H1 (cell line): ENCODE measurements at regions not wholly inside any gene's neighbourhood (a gene's known extent, or its start where the extent isn't known, plus 50 kb on each side); places are given as distances from the start of the nearest gene placed in this dataset.

Experiments used
- CTCF ChIA-PET: fragments of 300-600 bp; sonication (Branson Sonifier 250); formaldehyde crosslinking; loops from one replicate; lab custom pipeline; 2021; ENCODE audit not compliant: partially characterized antibody; lab: Charles Lee
- POLR2A ChIA-PET: fragments of 300-600 bp; sonication (Branson Sonifier 250); formaldehyde crosslinking; loops from one replicate; lab custom pipeline; 2021; ENCODE audit warnings: inconsistent platforms; ENCODE audit not compliant: partially characterized antibody; lab: Charles Lee
- DNase-seq, 2 experiments: peaks; one replicate each; pipeline versions ENCODE4 v3.0.0 to v3.0.0-alpha.2; 2010 to 2022; ENCODE audit warnings: low spot score in 2 of 2, low read depth in 1 of 2, mixed read lengths in 1 of 2
- FAIRE-seq: peaks from 2 replicates; lab custom pipeline; 2011; peaks lifted over from hg19 to GRCh38; lab: Jason Lieb, UNC
- H2AFZ ChIP-seq: 2 replicates; pipeline ENCODE4 v1.8.1; 2012; ENCODE audit warnings: low read length, inconsistent platforms
- H2AK5ac ChIP-seq: 2 replicates; pipeline ENCODE4 v1.6.1; 2013; ENCODE audit warnings: low read depth, low read length
- H2BK120ac ChIP-seq: replicated peaks from 2 replicates; pipeline ENCODE3; 2013; ENCODE audit warnings: low read depth, low read length, inconsistent platforms
- H2BK12ac ChIP-seq: 2 replicates; pipeline ENCODE4 v1.6.1; 2013; ENCODE audit warnings: low read depth, low read length
- H2BK15ac ChIP-seq: 2 replicates; pipeline ENCODE4 v1.6.1; 2013; ENCODE audit warnings: low read length
- H2BK20ac ChIP-seq: 2 replicates; pipeline ENCODE4 v1.6.1; 2013; ENCODE audit warnings: low read length
- H2BK5ac ChIP-seq: 2 replicates; pipeline ENCODE4 v1.6.1; 2013; ENCODE audit warnings: low read depth, low read length
- H3K14ac ChIP-seq: 2 replicates; pipeline ENCODE4 v1.6.1; 2013; ENCODE audit warnings: inconsistent platforms; ENCODE audit not compliant: insufficient read length
- H3K18ac ChIP-seq: 2 replicates; pipeline ENCODE4 v1.6.1; 2013; ENCODE audit warnings: low read length; ENCODE audit errors: extremely low read depth
- H3K23ac ChIP-seq: 2 replicates; pipeline ENCODE4 v1.6.1; 2013; ENCODE audit warnings: inconsistent platforms; ENCODE audit not compliant: insufficient read length
- H3K23me2 ChIP-seq: 2 replicates; pipeline ENCODE4 v1.6.1; 2013; ENCODE audit warnings: low read depth, low read length
- H3K27ac ChIP-seq: 2 replicates; pipeline ENCODE4 v1.6.1; 2011; ENCODE audit warnings: low read depth, low read length, inconsistent platforms
- H3K27me3 ChIP-seq, 4 experiments: replicated peaks in 1 of 4; 1 replicate in 1 of 4; 2 replicates in 3 of 4; pipeline versions ENCODE4 v1.6.1 to v1.8.1; 2011 to 2013; ENCODE audit warnings: low read length in 3 of 4, mild to moderate bottlenecking in 3 of 4, inconsistent platforms in 2 of 4, mixed read lengths in 2 of 4, moderate library complexity in 1 of 4; ENCODE audit not compliant: control insufficient read depth in 3 of 4, insufficient read depth in 3 of 4; ENCODE audit errors: extremely low read depth in 1 of 4
- H3K36me3 ChIP-seq, 4 experiments: 2 replicates each; pipeline versions ENCODE4 v1.6.1 to v1.8.1; 2011 to 2013; ENCODE audit warnings: mild to moderate bottlenecking in 4 of 4, low read length in 3 of 4, moderate library complexity in 2 of 4, control low read depth in 1 of 4, inconsistent platforms in 1 of 4; ENCODE audit not compliant: insufficient read depth in 4 of 4, control insufficient read depth in 2 of 4
- H3K4ac ChIP-seq: replicated peaks from 2 replicates; pipeline ENCODE3; 2013; ENCODE audit warnings: low read length, low read depth, mixed read lengths, inconsistent platforms; ENCODE audit not compliant: insufficient read length
- H3K4me1 ChIP-seq, 4 experiments: replicated peaks in 1 of 4; 1 replicate in 1 of 4; 2 replicates in 3 of 4; pipeline versions ENCODE4 v1.6.1 to v1.8.1; 2011 to 2013; ENCODE audit warnings: low read length in 3 of 4, inconsistent platforms in 2 of 4, mixed read lengths in 1 of 4; ENCODE audit not compliant: insufficient read depth in 4 of 4, control insufficient read depth in 3 of 4
- H3K4me2 ChIP-seq, 2 experiments: 2 replicates each; pipeline versions ENCODE4 v1.6.1 to v1.8.1; 2011 to 2013; ENCODE audit warnings: low read depth in 2 of 2, low read length in 2 of 2, control low read depth in 1 of 2, inconsistent platforms in 1 of 2, mild to moderate bottlenecking in 1 of 2; ENCODE audit not compliant: insufficient read depth in 1 of 2
- H3K4me3 ChIP-seq, 4 experiments: fragments of 200-600, 300-600 bp in 1 of 4; sonication (generic), shearing (Covaris generic), sonication (Bioruptor Twin) in 1 of 4; 2 replicates each; pipeline versions ENCODE4 v1.5.1 to v1.8.1; 2011 to 2016; ENCODE audit warnings: low read length in 4 of 4, low read depth in 3 of 4, control low read depth in 2 of 4, inconsistent platforms in 2 of 4, mild to moderate bottlenecking in 2 of 4, mixed read lengths in 1 of 4, moderate library complexity in 1 of 4; ENCODE audit not compliant: insufficient read depth in 2 of 4; ENCODE audit errors: extremely low read depth in 1 of 4
- H3K56ac ChIP-seq: replicated peaks from 2 replicates; pipeline ENCODE3; 2013; ENCODE audit warnings: low read depth, mild to moderate bottlenecking, mixed read lengths, low read length, inconsistent platforms; ENCODE audit not compliant: insufficient read length
- H3K79me1 ChIP-seq: 2 replicates; pipeline ENCODE4 v1.6.1; 2013; ENCODE audit warnings: low read depth, low read length, control low read depth
- H3K79me2 ChIP-seq, 2 experiments: 2 replicates each; pipeline versions ENCODE4 v1.6.1 to v1.8.1; 2012 to 2013; ENCODE audit warnings: low read length in 2 of 2, mild to moderate bottlenecking in 2 of 2, inconsistent platforms in 1 of 2; ENCODE audit not compliant: insufficient read depth in 2 of 2, control insufficient read depth in 1 of 2
- H3K9ac ChIP-seq, 4 experiments: replicated peaks in 1 of 4; 1 replicate in 1 of 4; 2 replicates in 3 of 4; pipeline versions ENCODE4 v1.6.1 to v1.8.1; 2011 to 2013; ENCODE audit warnings: low read depth in 3 of 4, low read length in 3 of 4, control low read depth in 2 of 4, mild to moderate bottlenecking in 2 of 4, moderate library complexity in 2 of 4, inconsistent platforms in 1 of 4; ENCODE audit errors: extremely low read depth in 1 of 4
- H3K9me3 ChIP-seq, 2 experiments: 2 replicates each; pipeline versions ENCODE4 v1.6.1 to v1.8.1; 2012 to 2013; ENCODE audit warnings: mild to moderate bottlenecking in 2 of 2, moderate library complexity in 2 of 2, control low read depth in 1 of 2, inconsistent platforms in 1 of 2, low read depth in 1 of 2, low read length in 1 of 2, mixed read lengths in 1 of 2; ENCODE audit not compliant: insufficient read depth in 2 of 2
- H4K20me1 ChIP-seq, 2 experiments: replicated peaks in 1 of 2; 2 replicates each; pipeline versions ENCODE3 to v1.8.1; 2011 to 2013; ENCODE audit warnings: inconsistent platforms in 2 of 2, low read length in 2 of 2, mild to moderate bottlenecking in 1 of 2; ENCODE audit not compliant: insufficient read depth in 2 of 2, control insufficient read depth in 1 of 2
- H4K5ac ChIP-seq: 2 replicates; pipeline ENCODE4 v1.6.1; 2013; ENCODE audit warnings: low read length, low read depth, mixed read lengths, inconsistent platforms; ENCODE audit not compliant: insufficient read length
- H4K8ac ChIP-seq: 2 replicates; pipeline ENCODE4 v1.8.0; 2013; ENCODE audit warnings: mild to moderate bottlenecking, moderate library complexity, low read length, inconsistent platforms; ENCODE audit not compliant: insufficient read depth; ENCODE audit errors: extremely low read depth
- H4K91ac ChIP-seq: replicated peaks from 2 replicates; pipeline ENCODE3; 2013; ENCODE audit warnings: low read length, mixed read lengths, inconsistent platforms; ENCODE audit not compliant: insufficient read length
- HDAC2 ChIP-seq, 2 experiments: fragments of 300-600 bp in 1 of 2; sonication (generic) in 1 of 2; IDR thresholded peaks; 2 replicates each; pipeline ENCODE4 v1.6.1; 2011 to 2012; ENCODE audit warnings: low read depth in 2 of 2, low read length in 2 of 2, mild to moderate bottlenecking in 2 of 2, moderate library complexity in 2 of 2, borderline replicate concordance in 1 of 2, inconsistent platforms in 1 of 2
- KDM5A ChIP-seq: fragments of 200-600 bp; IDR thresholded peaks from 2 replicates; pipeline ENCODE4 v1.7.1; 2012; ENCODE audit warnings: mild to moderate bottlenecking, low read length, inconsistent platforms, mixed read lengths
- NANOG ChIP-seq: IDR thresholded peaks from 2 replicates; pipeline ENCODE4 v1.6.1; 2011; ENCODE audit warnings: low read length, low read depth, mild to moderate bottlenecking, inconsistent platforms; ENCODE audit not compliant: insufficient read depth, poor library complexity, severe bottlenecking
- PHF8 ChIP-seq: fragments of 200-600 bp; sonication (generic); conservative IDR thresholded peaks from 2 replicates; pipeline ENCODE4 v1.7.1; 2012; ENCODE audit warnings: low read depth, mild to moderate bottlenecking, inconsistent platforms, low read length, moderate library complexity
- RBBP5 ChIP-seq: IDR thresholded peaks from 2 replicates; pipeline ENCODE4 v1.7.1; 2012; ENCODE audit warnings: low read depth, mild to moderate bottlenecking, inconsistent platforms, low read length, moderate library complexity, borderline replicate concordance
- RNF2 ChIP-seq: fragments of 200-900, 300-1000 bp; sonication (generic); IDR thresholded peaks from 2 replicates; pipeline ENCODE4 v1.7.1; 2016; ENCODE audit warnings: borderline replicate concordance, low read depth, mild to moderate bottlenecking, antibody characterized with exemption, low read length; ENCODE audit not compliant: poor library complexity, severe bottlenecking; ENCODE audit errors: missing control alignments
- SAP30 ChIP-seq: fragments of 300-600 bp; sonication (generic); IDR thresholded peaks from 2 replicates; pipeline ENCODE4 v1.7.1; 2012; ENCODE audit warnings: low read length, moderate library complexity, mild to moderate bottlenecking, inconsistent platforms; ENCODE audit not compliant: insufficient read depth, insufficient replicate concordance
- WGBS, 2 experiments: shearing (Covaris generic) in 1 of 2; methylation state at CpG; one replicate each; pipeline versions ENCODE4 v1.1.6 to v1.1.7; 2013 to 2015; ENCODE audit warnings: low lambda C conversion rate in 2 of 2, mixed read lengths in 2 of 2, inconsistent platforms in 1 of 2, low coverage in 1 of 2, missing lambda C conversion rate in 1 of 2; ENCODE audit not compliant: insufficient replicate concordance in 2 of 2, insufficient coverage in 1 of 2, insufficient read length in 1 of 2; ENCODE audit errors: extremely low coverage in 1 of 2, missing lambda C conversion rate in 1 of 2; 5-methylcytosine and 5-hydroxymethylcytosine counted together

DNA sequence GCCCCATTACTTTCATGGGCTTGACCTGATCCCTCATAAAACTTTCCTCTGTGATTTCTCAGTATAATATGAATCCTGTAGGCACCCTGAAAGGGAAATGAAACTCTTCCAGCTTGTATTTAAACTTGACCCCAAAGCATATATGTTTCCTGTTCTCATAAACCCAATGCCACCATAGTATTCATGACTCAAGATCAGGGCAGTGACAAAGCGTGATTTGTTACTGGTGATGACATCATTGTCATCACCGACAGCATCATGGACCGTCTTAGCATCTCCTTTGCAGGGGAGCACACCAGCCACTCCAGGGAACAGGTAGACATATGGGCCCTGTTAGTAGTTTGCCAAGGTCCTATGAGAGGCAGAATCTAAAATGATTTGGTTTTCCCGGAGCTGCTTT lies 741.2 kb downstream of the NR2F2 start:
- no peak overlapping the region for H4K8ac ChIP-seq
- H4K5ac ChIP-seq, result no peak overlapping the region
- no peak overlapping the region for H2BK120ac ChIP-seq
- H2BK20ac ChIP-seq, result no peak overlapping the region
- H3K9me3 ChIP-seq, result no peaks in the 10 kb centered on the region
- H3K23ac ChIP-seq, result no peak overlapping the region
- no peak overlapping the region for H2BK5ac ChIP-seq
- no peak overlapping the region for H3K18ac ChIP-seq
- ChIA-PET CTCF (interaction anchor here (0.6 kb wide), 1 partner anchor 1532 kb away, joined by 3 read pairs; no protein-coding TSS in a partner anchor), POLR2A (no interaction called here)
- no peak overlapping the region for H3K4me3 ChIP-seq
- no peaks in the 10 kb centered on the region for H3K23me2 ChIP-seq
- no peaks in the 10 kb centered on the region for H3K79me2 ChIP-seq
- no peak overlapping the region for H3K9ac ChIP-seq
- no peak overlapping the region for H3K27ac ChIP-seq
- DNase-seq (no peak), FAIRE-seq (no peak)
- no peak overlapping the region for H3K56ac ChIP-seq
- H2AK5ac ChIP-seq, result no peak overlapping the region
- no peak overlapping the region for H2AFZ ChIP-seq
- no peak overlapping the region for H3K4me2 ChIP-seq
- no peaks in the 10 kb centered on the region for H3K27me3 ChIP-seq
- H4K20me1 ChIP-seq, result no peaks in the 10 kb centered on the region
- H3K4ac ChIP-seq, result no peak overlapping the region
- no peak overlapping the region for H3K14ac ChIP-seq
- H3K36me3 ChIP-seq, result no peaks in the 10 kb centered on the region
- H2BK12ac ChIP-seq, result no peak overlapping the region
- H3K79me1 ChIP-seq, result no peaks in the 10 kb centered on the region
- H3K4me1 ChIP-seq, result no peaks in the 10 kb centered on the region
- no peak overlapping the region for H2BK15ac ChIP-seq
- 95% methylated on average over 4 of the region's 4 CpGs; no CpG with 5 or more reads in 1 of the 2 experiments for WGBS, 2 experiments
- H4K91ac ChIP-seq, result no peak overlapping the region
- TF ChIP-seq PHF8, result no peak
- TF ChIP-seq RBBP5, result no peak
- no peak for TF ChIP-seq HDAC2 (IDR thresholded peaks at IDR 0.05; ENCODE audit: borderline replicate concordance in 1 of 2, low read depth in 2 of 2, low read length in 2 of 2)
- no peak for TF ChIP-seq SAP30
- no peak for TF ChIP-seq RNF2
- no peak for TF ChIP-seq NANOG
- no peak for TF ChIP-seq KDM5A
